ENCODE measurements at regions not wholly inside any gene's neighbourhood (a gene's known extent, or its start where the extent isn't known, plus 50 kb on each side); places are given as distances from the start of the nearest gene placed in this dataset.
A peak's percentile ranks its signal among the peaks of the same experiment; 100 is the strongest.

DNA sequence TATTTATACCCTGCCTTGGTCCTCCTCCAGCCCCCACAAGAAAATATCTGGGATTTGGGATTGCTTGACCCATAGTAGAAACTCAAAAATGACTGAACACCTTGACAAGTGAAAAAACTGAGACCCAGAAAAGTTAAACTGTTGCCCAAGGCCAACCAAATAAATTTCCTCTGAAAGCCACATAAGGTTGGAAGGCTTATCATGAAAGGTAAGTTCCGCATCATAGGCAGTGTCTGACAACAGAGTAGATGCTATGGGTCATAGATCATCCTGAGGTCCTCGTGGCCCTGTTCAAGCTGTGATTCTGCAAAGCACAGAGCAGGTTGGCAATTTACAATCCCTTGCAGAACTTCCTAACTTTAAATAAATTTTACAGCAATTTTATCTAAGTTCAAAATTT lies 140.8 kb upstream of the TSC22D2 start:
- Histone ChIP-seq H3K36me3 (ENCODE audit: control insufficient read depth, insufficient read depth, low read length) (no peaks in the 10 kb centered on the region), H3K9me3 (ENCODE audit: control insufficient read depth, low read length) (no peaks in the 10 kb centered on the region), H3K4me3 (ENCODE audit: extremely low read depth, insufficient read depth, low read length, poor library complexity, severe bottlenecking) (no peak overlapping the region), H3K27ac (ENCODE audit: low read depth, low read length, severe bottlenecking) (no peak overlapping the region), H3K4me1 (ENCODE audit: control insufficient read depth, insufficient read depth, low read length, poor library complexity, severe bottlenecking) (no peaks in the 10 kb centered on the region)
- 92 to 100% methylated on average over 1 to 2 of the region's 2 CpGs for WGBS, 2 experiments (ENCODE audit: insufficient coverage in 2 of 2)

DNA sequence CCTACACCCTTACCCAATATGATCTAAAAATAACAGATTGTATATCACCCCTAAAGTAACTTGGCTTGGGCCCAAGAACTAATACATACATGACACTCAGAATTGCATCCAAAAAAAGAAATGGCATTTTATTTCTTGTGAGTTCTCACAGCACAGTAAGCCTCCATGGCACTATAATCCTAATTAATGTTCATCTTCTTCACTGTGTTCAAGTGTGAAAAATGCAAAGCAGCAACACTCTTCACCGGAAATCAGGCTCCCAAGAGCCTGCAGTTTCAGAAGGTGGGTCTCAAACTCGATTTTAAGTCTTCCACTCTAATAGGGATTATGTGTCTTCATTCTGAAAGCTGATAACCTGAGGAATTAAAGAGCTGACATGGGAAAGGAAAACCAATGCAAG lies 142.8 kb upstream of the TSC22D2 start:
- 86 to 100% methylated on average over 1 to 2 of the region's 2 CpGs for WGBS, 2 experiments (ENCODE audit: insufficient coverage in 2 of 2)
- no peak overlapping the region for H3K27ac ChIP-seq (ENCODE audit: low read depth, low read length, severe bottlenecking)
- H3K36me3 ChIP-seq (ENCODE audit: control insufficient read depth, insufficient read depth, low read length), result no peaks in the 10 kb centered on the region
- H3K9me3 ChIP-seq (ENCODE audit: control insufficient read depth, low read length), result no peaks in the 10 kb centered on the region
- H3K4me1 ChIP-seq (ENCODE audit: control insufficient read depth, insufficient read depth, low read length, poor library complexity, severe bottlenecking), result no peaks in the 10 kb centered on the region
- H3K4me3 ChIP-seq (ENCODE audit: extremely low read depth, insufficient read depth, low read length, poor library complexity, severe bottlenecking), result no peak overlapping the region

DNA sequence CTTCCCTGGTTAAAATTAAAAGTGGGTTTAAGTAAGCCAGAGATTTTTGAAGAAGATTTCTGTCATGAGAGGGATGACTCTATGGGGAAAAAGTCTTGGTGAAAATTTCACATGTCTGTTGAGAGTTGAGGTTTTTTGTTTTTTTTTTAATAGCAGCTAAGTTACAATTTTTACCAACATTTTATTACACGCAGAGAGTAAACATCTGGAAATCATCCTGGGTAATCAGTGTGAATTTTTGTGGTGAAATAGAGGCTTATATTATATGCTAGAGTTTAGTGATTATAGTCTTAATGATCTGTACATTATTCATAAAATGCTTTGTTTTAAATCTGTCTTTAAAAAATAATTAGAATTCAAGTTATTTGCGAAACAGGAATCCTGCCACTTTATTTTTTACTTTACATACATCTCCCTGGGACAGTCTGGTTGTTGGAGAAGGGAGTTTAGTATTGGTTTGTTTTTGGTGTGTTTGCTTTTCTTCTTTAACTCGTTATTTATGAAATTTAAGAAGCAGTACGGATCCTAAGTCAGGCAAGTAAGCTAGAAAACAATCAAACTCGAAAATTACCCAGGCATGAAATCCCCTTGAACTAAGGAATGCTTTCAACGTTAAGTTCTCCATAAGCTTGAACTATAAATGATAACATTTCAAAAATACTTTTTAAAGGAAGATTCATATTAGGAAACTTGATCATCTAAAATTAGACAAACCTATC lies 143.4 kb upstream of the TSC22D2 start:
- Histone ChIP-seq H3K27ac (ENCODE audit: low read depth, low read length, severe bottlenecking) (no peak overlapping the region), H3K4me3 (ENCODE audit: extremely low read depth, insufficient read depth, low read length, poor library complexity, severe bottlenecking) (no peak overlapping the region), H3K36me3 (ENCODE audit: control insufficient read depth, insufficient read depth, low read length) (no peaks in the 10 kb centered on the region), H3K9me3 (ENCODE audit: control insufficient read depth, low read length) (no peaks in the 10 kb centered on the region), H3K4me1 (ENCODE audit: control insufficient read depth, insufficient read depth, low read length, poor library complexity, severe bottlenecking) (no peaks in the 10 kb centered on the region)
- 100% methylated on average over 1 of the region's 6 CpGs; no CpG with 5 or more reads in 1 of the 2 experiments for WGBS, 2 experiments (ENCODE audit: insufficient coverage in 2 of 2)

DNA sequence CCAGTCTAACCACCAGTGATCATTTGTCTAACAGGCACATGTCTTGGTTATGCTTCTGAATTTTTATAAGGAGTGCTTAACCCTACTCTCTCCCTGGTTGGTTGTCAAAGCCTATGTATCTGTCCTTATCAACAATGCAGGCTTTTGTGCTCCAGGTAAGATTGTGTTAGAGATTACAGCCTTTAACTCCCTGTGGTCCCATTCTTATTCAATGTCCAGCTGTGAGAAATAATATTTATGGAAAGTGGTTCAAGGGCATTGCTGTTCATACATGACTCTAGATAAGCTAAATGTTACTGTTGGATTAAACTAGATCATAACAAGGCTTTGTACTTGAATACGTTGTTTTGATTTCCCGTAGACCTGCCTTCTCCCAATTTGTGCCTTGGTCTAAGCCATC lies 146.1 kb upstream of the TSC22D2 start:
- Histone ChIP-seq H3K36me3 (ENCODE audit: control insufficient read depth, insufficient read depth, low read length) (no peaks in the 10 kb centered on the region), H3K27ac (ENCODE audit: low read depth, low read length, severe bottlenecking) (no peak overlapping the region), H3K4me3 (ENCODE audit: extremely low read depth, insufficient read depth, low read length, poor library complexity, severe bottlenecking) (no peak overlapping the region), H3K9me3 (ENCODE audit: control insufficient read depth, low read length) (no peaks in the 10 kb centered on the region), H3K4me1 (ENCODE audit: control insufficient read depth, insufficient read depth, low read length, poor library complexity, severe bottlenecking) (no peaks in the 10 kb centered on the region)
- WGBS, 2 experiments (ENCODE audit: insufficient coverage in 2 of 2), result 83% methylated on average over 2 of the region's 2 CpGs; no CpG with 5 or more reads in 1 of the 2 experiments

DNA sequence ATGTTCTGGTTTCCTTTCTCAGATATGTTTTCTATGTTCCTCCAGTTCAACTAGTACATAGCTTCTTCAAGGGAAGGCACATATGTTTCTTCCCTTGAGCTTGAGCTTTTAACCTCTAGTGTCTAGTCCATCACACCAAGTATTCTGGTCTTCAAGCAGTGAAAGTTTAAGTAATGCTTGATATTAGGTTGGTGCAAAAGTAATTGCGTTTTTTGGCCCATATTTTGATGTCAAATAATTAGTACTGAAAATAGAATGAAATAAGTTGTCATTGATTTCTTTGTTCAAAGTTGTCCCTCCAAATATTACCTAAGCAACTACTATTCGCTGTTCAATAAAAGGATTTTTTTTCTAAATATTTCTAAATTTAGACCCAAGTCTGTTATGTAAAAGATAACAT lies 146.7 kb upstream of the TSC22D2 start:
- WGBS, 2 experiments (ENCODE audit: insufficient coverage in 2 of 2), result no CpG with 5 or more reads among the region's 2 CpGs
- Histone ChIP-seq H3K36me3 (ENCODE audit: control insufficient read depth, insufficient read depth, low read length) (no peaks in the 10 kb centered on the region), H3K27ac (ENCODE audit: low read depth, low read length, severe bottlenecking) (no peak overlapping the region)

DNA sequence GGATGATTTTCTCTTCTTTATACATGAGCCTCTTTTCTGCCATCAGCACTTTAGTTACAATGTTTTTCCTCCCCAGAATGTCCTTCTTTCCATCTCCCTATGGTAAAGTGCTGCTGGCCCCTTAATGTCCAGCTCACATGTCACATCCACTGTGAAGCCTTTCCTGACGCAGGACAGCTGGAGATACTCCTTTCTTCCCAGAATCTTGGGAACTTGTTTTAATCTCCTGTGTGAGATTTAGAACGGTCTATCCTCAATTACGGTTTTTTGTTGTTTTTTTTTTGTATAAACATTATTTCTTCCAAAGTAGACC lies 147.7 kb upstream of the TSC22D2 start:
- WGBS, 2 experiments (ENCODE audit: insufficient coverage in 2 of 2), result 80% methylated on average over 1 of the region's 3 CpGs; no CpG with 5 or more reads in 1 of the 2 experiments
- H3K27ac ChIP-seq (ENCODE audit: low read depth, low read length, severe bottlenecking), result no peak overlapping the region
- H3K4me3 ChIP-seq (ENCODE audit: extremely low read depth, insufficient read depth, low read length, poor library complexity, severe bottlenecking), result no peak overlapping the region
- H3K9me3 ChIP-seq (ENCODE audit: control insufficient read depth, low read length), result no peaks in the 10 kb centered on the region
- peaks cover 7% of the 10 kb centered on the region for H3K4me1 ChIP-seq (ENCODE audit: control insufficient read depth, insufficient read depth, low read length, poor library complexity, severe bottlenecking)
- H3K36me3 ChIP-seq (ENCODE audit: control insufficient read depth, insufficient read depth, low read length), result no peaks in the 10 kb centered on the region

More for the DNA sequence above, 146.7 kb upstream of the TSC22D2 start:
- no peak overlapping the region for H3K4me3 ChIP-seq (ENCODE audit: extremely low read depth, insufficient read depth, low read length, poor library complexity, severe bottlenecking)
- no peaks in the 10 kb centered on the region for H3K4me1 ChIP-seq (ENCODE audit: control insufficient read depth, insufficient read depth, low read length, poor library complexity, severe bottlenecking)
- no peaks in the 10 kb centered on the region for H3K9me3 ChIP-seq (ENCODE audit: control insufficient read depth, low read length)

DNA sequence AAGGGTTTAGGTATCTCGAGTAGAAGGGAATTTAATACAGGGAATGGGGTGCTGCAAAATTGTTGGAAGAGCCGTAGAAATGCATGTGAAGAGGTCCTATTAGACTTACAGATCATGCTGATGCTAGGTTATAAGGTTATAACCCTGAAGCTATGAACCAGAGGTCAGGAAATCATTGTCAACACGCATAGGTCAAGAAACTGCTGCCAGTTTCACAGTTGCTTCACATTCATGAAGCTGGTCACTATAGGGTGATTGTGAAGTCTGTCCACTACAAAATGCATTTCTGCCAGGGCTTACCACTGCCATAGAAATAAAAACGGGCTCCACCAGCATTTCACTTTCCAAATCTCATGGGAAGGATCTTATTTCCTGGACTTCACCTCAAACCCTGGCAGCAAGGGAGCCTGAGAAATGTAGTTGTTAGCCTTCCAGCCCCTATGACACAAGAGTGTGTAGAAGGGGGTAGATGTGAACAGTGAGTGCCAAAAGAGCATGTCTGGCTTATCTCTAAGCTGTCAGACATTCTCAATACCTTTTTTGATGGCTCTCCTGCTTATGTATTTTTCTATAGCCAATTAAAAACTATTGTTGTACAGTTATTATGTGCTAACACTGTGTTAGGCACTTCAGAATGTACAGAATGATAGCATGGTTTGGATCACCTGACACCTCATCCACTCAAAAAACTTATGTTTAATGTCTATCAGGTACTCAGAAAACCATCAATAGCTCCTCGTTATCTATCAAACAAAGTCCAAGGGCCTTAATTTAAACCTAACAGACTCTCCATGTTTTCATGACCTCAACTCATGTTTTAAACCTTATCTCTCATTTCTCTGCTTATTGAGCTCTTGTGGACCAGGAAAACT lies 148.3 kb upstream of the TSC22D2 start:
- H3K9me3 ChIP-seq (ENCODE audit: control insufficient read depth, low read length), result no peaks in the 10 kb centered on the region
- no peaks in the 10 kb centered on the region for H3K36me3 ChIP-seq (ENCODE audit: control insufficient read depth, insufficient read depth, low read length)
- 87 to 91% methylated on average over 3 to 4 of the region's 5 CpGs for WGBS, 2 experiments (ENCODE audit: insufficient coverage in 2 of 2)
- H3K4me3 ChIP-seq (ENCODE audit: extremely low read depth, insufficient read depth, low read length, poor library complexity, severe bottlenecking), result no peak overlapping the region
- H3K27ac ChIP-seq (ENCODE audit: low read depth, low read length, severe bottlenecking), result no peak overlapping the region
- peaks cover 9% of the 10 kb centered on the region for H3K4me1 ChIP-seq (ENCODE audit: control insufficient read depth, insufficient read depth, low read length, poor library complexity, severe bottlenecking)

DNA sequence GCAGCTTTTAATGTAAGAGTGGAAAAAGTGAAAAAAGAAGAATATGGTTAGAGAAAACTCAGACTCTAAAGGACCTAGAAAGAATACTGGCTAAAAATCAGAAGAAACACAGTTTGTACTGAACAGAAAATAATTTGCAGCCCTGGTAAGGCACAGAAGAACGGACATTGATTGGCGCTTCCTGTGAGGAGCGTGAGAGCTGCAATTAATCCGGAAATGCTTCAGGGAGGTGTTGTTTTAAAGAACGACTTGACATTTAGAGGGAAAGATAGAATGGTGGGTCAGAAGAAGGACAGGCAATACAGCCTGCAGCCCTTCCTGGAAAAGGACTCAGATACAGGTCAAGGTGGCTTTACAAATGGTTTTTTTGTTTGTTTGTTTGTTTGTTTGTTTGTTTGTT lies 151.3 kb upstream of the TSC22D2 start:
- Histone ChIP-seq H3K36me3 (ENCODE audit: control insufficient read depth, insufficient read depth, low read length) (no peaks in the 10 kb centered on the region), H3K27ac (ENCODE audit: low read depth, low read length, severe bottlenecking) (peak overlapping the region; percentile 55), H3K4me1 (ENCODE audit: control insufficient read depth, insufficient read depth, low read length, poor library complexity, severe bottlenecking) (peaks cover 16% of the 10 kb centered on the region), H3K9me3 (ENCODE audit: control insufficient read depth, low read length) (no peaks in the 10 kb centered on the region), H3K4me3 (ENCODE audit: extremely low read depth, insufficient read depth, low read length, poor library complexity, severe bottlenecking) (no peak overlapping the region)
- 89 to 97% methylated on average over 5 of the region's 5 CpGs for WGBS, 2 experiments (ENCODE audit: insufficient coverage in 2 of 2)

DNA sequence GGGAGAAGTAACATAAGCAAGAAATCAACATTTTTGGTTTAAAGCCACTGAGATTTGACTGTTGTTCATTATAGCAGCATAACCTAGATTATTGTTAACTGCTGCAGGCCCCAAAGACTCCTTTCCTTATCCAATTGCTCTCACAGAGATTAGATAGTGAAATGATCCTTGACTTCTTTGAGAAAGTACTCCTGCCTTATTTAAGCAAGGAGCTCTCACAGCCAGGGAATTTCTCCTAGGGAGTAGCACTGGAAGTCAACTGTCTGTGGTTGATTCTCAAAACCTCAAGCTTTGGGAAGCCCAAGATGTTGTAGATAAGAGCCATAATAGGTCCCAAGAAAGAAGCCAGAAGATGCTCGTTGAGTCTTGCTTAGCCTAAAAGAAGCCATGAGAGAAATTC lies 151.8 kb upstream of the TSC22D2 start:
- H3K4me3 ChIP-seq (ENCODE audit: extremely low read depth, insufficient read depth, low read length, poor library complexity, severe bottlenecking), result no peak overlapping the region
- 88% methylated on average over 1 of the region's 1 CpG; no CpG with 5 or more reads in 1 of the 2 experiments for WGBS, 2 experiments (ENCODE audit: insufficient coverage in 2 of 2)
- peaks cover 16% of the 10 kb centered on the region for H3K4me1 ChIP-seq (ENCODE audit: control insufficient read depth, insufficient read depth, low read length, poor library complexity, severe bottlenecking)
- no peaks in the 10 kb centered on the region for H3K9me3 ChIP-seq (ENCODE audit: control insufficient read depth, low read length)
- no peaks in the 10 kb centered on the region for H3K36me3 ChIP-seq (ENCODE audit: control insufficient read depth, insufficient read depth, low read length)
- peak overlapping the region; percentile 55 for H3K27ac ChIP-seq (ENCODE audit: low read depth, low read length, severe bottlenecking)

DNA sequence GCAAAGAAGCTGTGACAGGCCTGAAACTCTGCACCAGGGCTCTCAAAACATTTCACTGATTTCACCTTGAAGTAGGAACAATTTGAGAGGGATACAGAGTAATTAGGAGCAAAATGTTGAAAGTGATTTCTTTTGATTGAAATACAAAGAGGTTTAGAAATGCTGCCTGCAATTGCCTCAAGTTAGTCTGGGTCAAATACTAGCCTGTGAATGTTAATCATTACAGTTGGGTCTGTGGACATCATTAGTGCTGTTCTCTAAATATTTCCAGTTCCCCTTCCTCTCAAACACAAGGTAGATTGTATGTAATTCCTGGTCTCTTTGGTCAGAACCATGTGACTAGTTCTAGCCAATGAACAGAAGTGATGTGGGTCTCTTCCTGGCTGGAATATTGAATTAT lies 152.3 kb upstream of the TSC22D2 start:
- H3K4me3 ChIP-seq (ENCODE audit: extremely low read depth, insufficient read depth, low read length, poor library complexity, severe bottlenecking), result no peak overlapping the region
- no peaks in the 10 kb centered on the region for H3K36me3 ChIP-seq (ENCODE audit: control insufficient read depth, insufficient read depth, low read length)
- no peaks in the 10 kb centered on the region for H3K9me3 ChIP-seq (ENCODE audit: control insufficient read depth, low read length)
- no peak overlapping the region for H3K27ac ChIP-seq (ENCODE audit: low read depth, low read length, severe bottlenecking)
- H3K4me1 ChIP-seq (ENCODE audit: control insufficient read depth, insufficient read depth, low read length, poor library complexity, severe bottlenecking), result peaks cover 16% of the 10 kb centered on the region

DNA sequence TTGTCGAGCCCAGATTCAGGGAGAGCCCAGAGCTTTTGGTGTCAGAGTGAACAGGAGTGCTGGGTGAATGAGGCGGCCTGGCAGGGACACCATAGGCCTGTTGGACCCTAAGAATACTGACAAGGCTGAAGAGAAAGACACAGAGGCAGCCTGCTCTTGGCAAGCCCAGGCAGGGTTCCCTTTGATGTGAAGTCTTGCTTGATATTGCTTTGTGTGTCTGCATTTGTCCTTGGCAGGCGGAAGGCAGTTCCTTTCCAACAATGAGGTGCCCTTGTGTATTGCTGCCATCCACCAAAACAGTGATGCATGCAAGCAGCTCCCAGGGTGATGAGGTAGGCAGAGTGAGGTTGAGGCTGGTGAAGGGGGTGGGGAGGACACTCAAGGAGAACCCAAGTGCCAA lies 152.7 kb upstream of the TSC22D2 start:
- Histone ChIP-seq H3K36me3 (ENCODE audit: control insufficient read depth, insufficient read depth, low read length) (no peaks in the 10 kb centered on the region), H3K27ac (ENCODE audit: low read depth, low read length, severe bottlenecking) (no peak overlapping the region), H3K4me1 (ENCODE audit: control insufficient read depth, insufficient read depth, low read length, poor library complexity, severe bottlenecking) (peaks cover 17% of the 10 kb centered on the region), H3K4me3 (ENCODE audit: extremely low read depth, insufficient read depth, low read length, poor library complexity, severe bottlenecking) (no peak overlapping the region), H3K9me3 (ENCODE audit: control insufficient read depth, low read length) (no peaks in the 10 kb centered on the region)
- 94 to 100% methylated on average over 2 to 3 of the region's 3 CpGs for WGBS, 2 experiments (ENCODE audit: insufficient coverage in 2 of 2)
